ENCODE measurements at regions not wholly inside any gene's neighbourhood (a gene's known extent, or its start where the extent isn't known, plus 50 kb on each side); places are given as distances from the start of the nearest gene placed in this dataset.
"Not testable (repeated sequence)": the region's sequence is repeated elsewhere in the genome, so short reads cannot be mapped to it uniquely, and the experiment has no call there.

- not testable (repeated sequence) for DNase-seq (ENCODE audit: low read depth)
These were observed 158.0 kb downstream of the GNAI1 start for GRCh38 chr7:80292634-80293033.

- no peak for DNase-seq (ENCODE audit: low read depth)
These were observed 153.8 kb downstream of the GNAI1 start for GRCh38 chr7:80288175-80289122.

- no peak for DNase-seq (ENCODE audit: low read depth)
These were observed 153.0 kb downstream of the GNAI1 start for GRCh38 chr7:80287400-80288174.

- DNase-seq (ENCODE audit: low read depth), result no peak
These were observed 152.0 kb downstream of the GNAI1 start for GRCh38 chr7:80286611-80287010.

GRCh38 chr7:80284855-80285254 lies 150.2 kb downstream of the GNAI1 start:
- DNase-seq (ENCODE audit: low read depth), result peak; percentile 50

GRCh38 chr7:80279760-80280159 lies 145.1 kb downstream of the GNAI1 start:
- no peak for DNase-seq (ENCODE audit: low read depth)

GRCh38 chr7:80278737-80279136 lies 144.1 kb downstream of the GNAI1 start:
- DNase-seq (ENCODE audit: low read depth), result no peak

GRCh38 chr7:80277434-80278427 lies 143.1 kb downstream of the GNAI1 start:
- DNase-seq (ENCODE audit: low read depth), result peak; percentile 45
